Glutamatergic neuron (in vitro differentiated cells): ENCODE measurements at regions not wholly inside any gene's neighbourhood (a gene's known extent, or its start where the extent isn't known, plus 50 kb on each side); places are given as distances from the start of the nearest gene placed in this dataset.

Source experiments
- DNase-seq: peaks from one replicate; pipeline ENCODE4 v3.0.0; 2022
- H3K27ac Mint-ChIP-seq: one replicate; pipeline ENCODE4 v1.8.0; 2020; ENCODE audit warnings: mild to moderate bottlenecking, mixed read lengths, inconsistent platforms; ENCODE audit not compliant: unreplicated experiment
- H3K27me3 Mint-ChIP-seq: one replicate; pipeline ENCODE4 v1.8.0; 2020; ENCODE audit warnings: mild to moderate bottlenecking, moderate library complexity, mixed read lengths, inconsistent platforms; ENCODE audit not compliant: unreplicated experiment
- H3K36me3 Mint-ChIP-seq: one replicate; pipeline ENCODE4 v1.8.0; 2020; ENCODE audit warnings: mild to moderate bottlenecking, mixed read lengths, inconsistent platforms; ENCODE audit not compliant: unreplicated experiment
- H3K4me1 Mint-ChIP-seq: one replicate; pipeline ENCODE4 v1.8.0; 2020; ENCODE audit warnings: mild to moderate bottlenecking, low read depth, mixed read lengths, inconsistent platforms; ENCODE audit not compliant: unreplicated experiment
- H3K4me3 Mint-ChIP-seq: one replicate; pipeline ENCODE4 v1.8.0; 2020; ENCODE audit warnings: mild to moderate bottlenecking, mixed read lengths, inconsistent platforms; ENCODE audit not compliant: unreplicated experiment
- H3K9me3 Mint-ChIP-seq: one replicate; pipeline ENCODE4 v1.8.0; 2020; ENCODE audit warnings: mild to moderate bottlenecking, moderate library complexity, mixed read lengths, inconsistent platforms; ENCODE audit not compliant: unreplicated experiment
- CTCF ChIP-seq: fragments of 200-600 bp; sonication (generic); IDR thresholded peaks from one replicate; pipeline ENCODE4 v1.5.0; 2021; ENCODE audit not compliant: partially characterized antibody, unreplicated experiment

- TF ChIP-seq CTCF = no peak
- no peaks in the 10 kb centered on the region for H3K9me3 Mint-ChIP-seq
- DNase-seq = no peak
- H3K27me3 Mint-ChIP-seq = no peaks in the 10 kb centered on the region
- no peaks in the 10 kb centered on the region for H3K36me3 Mint-ChIP-seq
- no peak overlapping the region for H3K4me3 Mint-ChIP-seq
- H3K27ac Mint-ChIP-seq = no peak overlapping the region
- H3K4me1 Mint-ChIP-seq = no peaks in the 10 kb centered on the region
Observed at GRCh38 chr13:48761256-48761655, 107.5 kb downstream of the CYSLTR2 start.

DNA sequence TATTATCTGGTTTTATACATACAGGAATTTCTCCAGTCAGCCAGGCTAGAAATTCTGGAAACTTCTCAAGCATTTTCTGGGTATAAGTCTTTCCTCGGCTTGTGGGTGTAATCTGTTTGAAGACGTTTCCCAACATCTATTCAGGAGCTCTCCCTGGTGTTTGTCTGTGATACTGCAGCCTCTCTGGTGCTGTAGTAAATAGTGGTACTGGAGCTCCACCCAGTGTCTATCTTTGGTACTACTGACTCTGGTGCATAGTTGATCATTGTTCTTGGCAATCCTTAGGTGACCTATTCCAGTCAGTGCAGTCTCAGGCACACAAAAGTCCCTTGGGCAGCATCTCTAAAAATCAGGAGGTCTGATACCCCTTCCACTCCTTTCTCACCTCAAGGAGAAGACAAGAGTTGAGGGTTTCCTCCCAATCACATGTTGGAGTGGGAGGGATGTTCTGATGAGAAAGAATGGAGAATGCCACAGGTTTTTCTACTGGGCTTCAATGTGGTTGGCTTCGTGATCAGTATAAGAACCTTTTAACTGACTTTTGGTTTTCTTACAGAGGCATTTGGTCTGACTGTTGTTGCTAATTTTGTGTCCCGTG is 115.5 kb downstream of the CYSLTR2 start:
- TF ChIP-seq CTCF = peak; percentile 98
- H3K27ac Mint-ChIP-seq = no peak overlapping the region
- peak; percentile 72 for DNase-seq
- H3K9me3 Mint-ChIP-seq = no peaks in the 10 kb centered on the region
- no peaks in the 10 kb centered on the region for H3K4me1 Mint-ChIP-seq
- no peak overlapping the region for H3K4me3 Mint-ChIP-seq
- H3K27me3 Mint-ChIP-seq = no peaks in the 10 kb centered on the region
- H3K36me3 Mint-ChIP-seq = peaks cover 5% of the 10 kb centered on the region

DNA sequence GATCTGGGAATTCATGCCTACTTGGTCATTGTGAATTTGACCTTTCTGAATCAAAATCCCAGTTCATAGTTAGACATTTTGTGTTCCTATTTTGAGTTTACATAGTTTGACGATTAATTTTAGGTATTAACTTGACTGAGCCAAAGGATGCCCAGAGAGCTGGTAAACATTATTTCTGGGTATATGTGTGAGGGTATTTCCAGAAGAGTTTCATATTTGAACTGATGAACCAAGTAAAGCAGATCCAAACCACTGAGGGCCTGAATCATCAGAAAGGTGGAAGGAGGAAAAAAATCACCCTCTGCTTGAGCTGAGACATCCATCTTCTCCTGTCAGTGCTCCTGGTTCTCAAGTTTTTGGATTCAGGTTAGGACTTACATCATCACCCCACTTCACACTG is 116.6 kb downstream of the CYSLTR2 start:
- Mint-ChIP-seq H3K4me3 (no peak overlapping the region), H3K27ac (no peak overlapping the region), H3K4me1 (no peaks in the 10 kb centered on the region), H3K27me3 (no peaks in the 10 kb centered on the region), H3K9me3 (no peaks in the 10 kb centered on the region), H3K36me3 (peaks cover 5% of the 10 kb centered on the region)
- no peak for TF ChIP-seq CTCF
- DNase-seq = no peak

DNA sequence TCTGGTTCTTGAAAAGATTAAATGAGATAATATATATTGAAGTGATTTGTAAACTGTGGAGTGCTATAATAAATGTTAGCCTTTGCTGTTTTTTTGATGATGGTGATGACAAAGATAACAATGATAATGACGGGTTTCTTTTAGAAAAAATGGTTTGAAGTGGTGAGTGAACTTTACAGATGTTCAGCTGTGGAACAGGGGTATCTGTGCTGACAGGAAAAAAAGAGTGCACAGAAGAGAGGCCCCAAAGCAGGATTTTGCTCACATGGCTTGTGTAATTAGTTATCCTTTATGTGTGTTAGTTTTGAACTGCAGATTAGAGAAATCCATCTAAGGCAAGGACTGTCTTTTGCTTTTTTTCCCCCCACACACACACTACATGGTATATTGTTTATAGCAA is 119.2 kb downstream of the CYSLTR2 start:
- no peak for DNase-seq
- H3K36me3 Mint-ChIP-seq = peaks cover 5% of the 10 kb centered on the region
- H3K27ac Mint-ChIP-seq = no peak overlapping the region
- no peak overlapping the region for H3K4me3 Mint-ChIP-seq
- H3K9me3 Mint-ChIP-seq = no peaks in the 10 kb centered on the region
- no peaks in the 10 kb centered on the region for H3K27me3 Mint-ChIP-seq
- TF ChIP-seq CTCF = no peak
- H3K4me1 Mint-ChIP-seq = no peaks in the 10 kb centered on the region

GRCh38 chr13:48773531-48774275 is 120.0 kb downstream of the CYSLTR2 start:
- no peaks in the 10 kb centered on the region for H3K9me3 Mint-ChIP-seq
- H3K4me1 Mint-ChIP-seq = no peaks in the 10 kb centered on the region
- H3K27ac Mint-ChIP-seq = no peak overlapping the region
- no peak overlapping the region for H3K4me3 Mint-ChIP-seq
- no peak for DNase-seq
- TF ChIP-seq CTCF = no peak
- H3K36me3 Mint-ChIP-seq = peaks cover under 1% of the 10 kb centered on the region
- no peaks in the 10 kb centered on the region for H3K27me3 Mint-ChIP-seq
